ENCODE measurements at regions not wholly inside any gene's neighbourhood (a gene's known extent, or its start where the extent isn't known, plus 50 kb on each side); places are given as distances from the start of the nearest gene placed in this dataset.

GRCh38 chr3:22665528-22665927 is 537.6 kb upstream of the UBE2E2 start:
- TF ChIP-seq ZFX (IDR thresholded peaks at IDR 0.05; ENCODE audit: borderline replicate concordance) (no peak), CTCF (IDR thresholded peaks at IDR 0.05) (no peak)

All from 22Rv1 (cell line).